Activated naive CD8-positive, alpha-beta T cell treated with anti-CD3 and anti-CD28 coated beads, Interleukin-2, amount 50 U/mL, for 24 hours (primary cell): ENCODE measurements at regions not wholly inside any gene's neighbourhood (a gene's known extent, or its start where the extent isn't known, plus 50 kb on each side); places are given as distances from the start of the nearest gene placed in this dataset.

ENCODE experiments used
- ATAC-seq: fragments of 150-1000 bp; cut with Tn5 transposase; one replicate; pipeline ENCODE4 v1.10.0; 2021
- DNase-seq: peaks from one replicate; pipeline ENCODE4 v3.0.0; 2021
- H3K27ac Mint-ChIP-seq: one replicate; pipeline ENCODE4 v1.8.0; 2021; ENCODE audit warnings: mild to moderate bottlenecking, mixed read lengths
- H3K27me3 Mint-ChIP-seq: one replicate; pipeline ENCODE4 v1.8.0; 2021; ENCODE audit warnings: mixed read lengths
- H3K36me3 Mint-ChIP-seq: one replicate; pipeline ENCODE4 v1.8.0; 2021; ENCODE audit warnings: low read depth, mixed read lengths
- H3K4me1 Mint-ChIP-seq: one replicate; pipeline ENCODE4 v1.8.0; 2021; ENCODE audit warnings: mixed read lengths
- H3K4me3 Mint-ChIP-seq: one replicate; pipeline ENCODE4 v1.8.0; 2021; ENCODE audit warnings: mild to moderate bottlenecking, moderate library complexity, mixed read lengths
- H3K9me3 Mint-ChIP-seq: one replicate; pipeline ENCODE4 v1.8.0; 2021; ENCODE audit warnings: mixed read lengths

GRCh38 chr2:23123686-23124085, 261.3 kb upstream of the KLHL29 start:
- no peak overlapping the region for H3K27ac Mint-ChIP-seq
- H3K4me1 Mint-ChIP-seq = no peaks in the 10 kb centered on the region
- H3K9me3 Mint-ChIP-seq = no peaks in the 10 kb centered on the region
- H3K36me3 Mint-ChIP-seq = no peaks in the 10 kb centered on the region
- no peak overlapping the region for H3K4me3 Mint-ChIP-seq
- ATAC-seq (no peak), DNase-seq (no peak)
- H3K27me3 Mint-ChIP-seq = peaks cover 5% of the 10 kb centered on the region

- H3K9me3 Mint-ChIP-seq = peaks cover 4% of the 10 kb centered on the region
- DNase-seq (no peak), ATAC-seq (no peak)
- no peaks in the 10 kb centered on the region for H3K4me1 Mint-ChIP-seq
- no peak overlapping the region for H3K27ac Mint-ChIP-seq
- H3K4me3 Mint-ChIP-seq = no peak overlapping the region
- peaks cover 5% of the 10 kb centered on the region for H3K27me3 Mint-ChIP-seq
- H3K36me3 Mint-ChIP-seq = no peaks in the 10 kb centered on the region
These were observed 260.7 kb upstream of the KLHL29 start for GRCh38 chr2:23124214-23124750.

GRCh38 chr2:23127465-23127864, 257.5 kb upstream of the KLHL29 start:
- Mint-ChIP-seq H3K27me3 (peaks cover 4% of the 10 kb centered on the region), H3K4me3 (no peak overlapping the region), H3K36me3 (no peaks in the 10 kb centered on the region), H3K9me3 (peaks cover 7% of the 10 kb centered on the region), H3K27ac (no peak overlapping the region), H3K4me1 (no peaks in the 10 kb centered on the region)
- no peak for DNase-seq
- ATAC-seq = no peak

- no peak for ATAC-seq
- no peak overlapping the region for H3K27ac Mint-ChIP-seq
- H3K27me3 Mint-ChIP-seq = peaks cover 6% of the 10 kb centered on the region
- DNase-seq = no peak
- no peaks in the 10 kb centered on the region for H3K36me3 Mint-ChIP-seq
- H3K9me3 Mint-ChIP-seq = peaks cover 11% of the 10 kb centered on the region
- no peaks in the 10 kb centered on the region for H3K4me1 Mint-ChIP-seq
- H3K4me3 Mint-ChIP-seq = no peak overlapping the region
These were observed 256.2 kb upstream of the KLHL29 start for GRCh38 chr2:23128684-23129292.

GRCh38 chr2:23131066-23131575, 253.9 kb upstream of the KLHL29 start:
- no peaks in the 10 kb centered on the region for H3K4me1 Mint-ChIP-seq
- H3K9me3 Mint-ChIP-seq = peaks cover 11% of the 10 kb centered on the region
- H3K36me3 Mint-ChIP-seq = no peaks in the 10 kb centered on the region
- peaks cover 8% of the 10 kb centered on the region for H3K27me3 Mint-ChIP-seq
- no peak overlapping the region for H3K27ac Mint-ChIP-seq
- no peak for DNase-seq
- ATAC-seq = no peak
- no peak overlapping the region for H3K4me3 Mint-ChIP-seq

- peaks cover 11% of the 10 kb centered on the region for H3K9me3 Mint-ChIP-seq
- H3K27me3 Mint-ChIP-seq = peaks cover 7% of the 10 kb centered on the region
- DNase-seq (no peak), ATAC-seq (no peak)
- no peak overlapping the region for H3K27ac Mint-ChIP-seq
- no peak overlapping the region for H3K4me3 Mint-ChIP-seq
- H3K36me3 Mint-ChIP-seq = no peaks in the 10 kb centered on the region
- H3K4me1 Mint-ChIP-seq = no peaks in the 10 kb centered on the region
These were observed 253.0 kb upstream of the KLHL29 start for GRCh38 chr2:23132000-23132399.

GRCh38 chr2:23132823-23133595, 252.0 kb upstream of the KLHL29 start:
- no peaks in the 10 kb centered on the region for H3K4me1 Mint-ChIP-seq
- peaks cover 11% of the 10 kb centered on the region for H3K9me3 Mint-ChIP-seq
- H3K36me3 Mint-ChIP-seq = no peaks in the 10 kb centered on the region
- no peak overlapping the region for H3K27ac Mint-ChIP-seq
- peaks cover 7% of the 10 kb centered on the region for H3K27me3 Mint-ChIP-seq
- no peak for DNase-seq
- no peak for ATAC-seq
- H3K4me3 Mint-ChIP-seq = no peak overlapping the region

GRCh38 chr2:23134726-23135125, 250.3 kb upstream of the KLHL29 start:
- Mint-ChIP-seq H3K27me3 (peaks cover 10% of the 10 kb centered on the region), H3K36me3 (no peaks in the 10 kb centered on the region), H3K27ac (no peak overlapping the region), H3K4me1 (no peaks in the 10 kb centered on the region), H3K4me3 (no peak overlapping the region), H3K9me3 (peaks cover 6% of the 10 kb centered on the region)
- DNase-seq (no peak), ATAC-seq (no peak)

GRCh38 chr2:23135481-23136100, 249.4 kb upstream of the KLHL29 start:
- Mint-ChIP-seq H3K4me1 (no peaks in the 10 kb centered on the region), H3K36me3 (no peaks in the 10 kb centered on the region)
- no peak for DNase-seq

GRCh38 chr2:23137166-23137565, 247.8 kb upstream of the KLHL29 start:
- Mint-ChIP-seq H3K4me3 (no peak overlapping the region), H3K36me3 (no peaks in the 10 kb centered on the region), H3K27ac (no peak overlapping the region), H3K27me3 (peaks cover 10% of the 10 kb centered on the region), H3K9me3 (peaks cover 6% of the 10 kb centered on the region), H3K4me1 (no peaks in the 10 kb centered on the region)
- no peak for DNase-seq
- no peak for ATAC-seq

More at GRCh38 chr2:23135481-23136100, 249.4 kb upstream of the KLHL29 start:
- ATAC-seq = no peak
- Mint-ChIP-seq H3K27me3 (peaks cover 10% of the 10 kb centered on the region), H3K27ac (no peak overlapping the region), H3K9me3 (peaks cover 6% of the 10 kb centered on the region), H3K4me3 (no peak overlapping the region)

- ATAC-seq = no peak
- no peak for DNase-seq
- Mint-ChIP-seq H3K9me3 (no peaks in the 10 kb centered on the region), H3K4me3 (no peak overlapping the region), H3K4me1 (no peaks in the 10 kb centered on the region), H3K27ac (no peak overlapping the region), H3K27me3 (peaks cover 7% of the 10 kb centered on the region), H3K36me3 (no peaks in the 10 kb centered on the region)
These were observed 246.3 kb upstream of the KLHL29 start for GRCh38 chr2:23138701-23139100.

- no peak for ATAC-seq
- Mint-ChIP-seq H3K36me3 (no peaks in the 10 kb centered on the region), H3K27ac (no peak overlapping the region), H3K9me3 (no peaks in the 10 kb centered on the region), H3K4me1 (no peaks in the 10 kb centered on the region), H3K4me3 (no peak overlapping the region), H3K27me3 (peaks cover 12% of the 10 kb centered on the region)
- DNase-seq = no peak
These were observed 239.5 kb upstream of the KLHL29 start for GRCh38 chr2:23145460-23145859.

- H3K27ac Mint-ChIP-seq = no peak overlapping the region
- ATAC-seq (no peak), DNase-seq (no peak)
- no peaks in the 10 kb centered on the region for H3K9me3 Mint-ChIP-seq
- no peaks in the 10 kb centered on the region for H3K36me3 Mint-ChIP-seq
- H3K27me3 Mint-ChIP-seq = peaks cover 12% of the 10 kb centered on the region
- H3K4me3 Mint-ChIP-seq = no peak overlapping the region
- no peaks in the 10 kb centered on the region for H3K4me1 Mint-ChIP-seq
These were observed 239.0 kb upstream of the KLHL29 start for GRCh38 chr2:23146011-23146410.

GRCh38 chr2:23148342-23148741, 236.6 kb upstream of the KLHL29 start:
- no peaks in the 10 kb centered on the region for H3K9me3 Mint-ChIP-seq
- H3K36me3 Mint-ChIP-seq = no peaks in the 10 kb centered on the region
- no peak overlapping the region for H3K27ac Mint-ChIP-seq
- no peak overlapping the region for H3K4me3 Mint-ChIP-seq
- no peaks in the 10 kb centered on the region for H3K4me1 Mint-ChIP-seq
- no peak for DNase-seq
- peaks cover 12% of the 10 kb centered on the region for H3K27me3 Mint-ChIP-seq
- no peak for ATAC-seq

- no peaks in the 10 kb centered on the region for H3K36me3 Mint-ChIP-seq
- no peaks in the 10 kb centered on the region for H3K4me1 Mint-ChIP-seq
- no peak overlapping the region for H3K27ac Mint-ChIP-seq
- DNase-seq (no peak), ATAC-seq (no peak)
- H3K9me3 Mint-ChIP-seq = no peaks in the 10 kb centered on the region
- H3K27me3 Mint-ChIP-seq = peaks cover 14% of the 10 kb centered on the region
- H3K4me3 Mint-ChIP-seq = no peak overlapping the region
These were observed 235.2 kb upstream of the KLHL29 start for GRCh38 chr2:23149777-23150176.
